ENCODE measurements at regions not wholly inside any gene's neighbourhood (a gene's known extent, or its start where the extent isn't known, plus 50 kb on each side); places are given as distances from the start of the nearest gene placed in this dataset.

DNA sequence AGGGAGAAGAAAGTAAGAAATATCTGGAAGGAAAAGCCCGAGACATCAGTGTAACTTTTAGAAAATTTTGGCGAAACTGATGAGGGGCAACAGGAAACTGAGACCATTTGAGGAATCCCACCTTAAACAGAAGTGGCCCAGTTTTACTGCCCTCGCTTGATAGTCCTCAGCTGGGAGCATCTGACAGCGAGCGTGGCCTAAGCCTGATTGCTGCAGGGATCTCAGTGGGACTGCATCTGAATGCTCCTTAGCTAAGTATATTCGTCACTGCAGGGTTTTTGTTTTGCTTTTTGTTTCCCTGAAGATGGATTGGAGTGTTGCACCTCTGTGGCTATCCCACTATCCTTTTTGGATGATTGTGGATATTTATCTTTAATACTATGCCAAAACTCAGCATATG, 262.7 kb upstream of the KLHL1 start:
- Histone ChIP-seq H3K79me2 (ENCODE audit: insufficient read depth, low read length) (no peaks in the 10 kb centered on the region), H3K27me3 (ENCODE audit: control insufficient read depth in 1 of 2, insufficient read depth in 2 of 2, low read length in 2 of 2) (no peaks in the 10 kb centered on the region), H3K4me1 (ENCODE audit: insufficient read depth, low read length) (no peaks in the 10 kb centered on the region), H4K20me1 (ENCODE audit: insufficient read depth, low read length) (no peaks in the 10 kb centered on the region), H3K27ac (ENCODE audit: extremely low read length, insufficient read depth, low read length) (no peak overlapping the region), H3K9ac (ENCODE audit: insufficient read depth, low read depth, low read length) (no peak overlapping the region), H3K9me3 (ENCODE audit: low read length) (no peaks in the 10 kb centered on the region), H3K4me3 (replicated peaks in 1 of 3; ENCODE audit: insufficient read depth in 1 of 3, low read depth in 2 of 3, low read length in 3 of 3) (no peak overlapping the region), H3K36me3 (replicated peaks in 1 of 2; ENCODE audit: control insufficient read depth in 1 of 2, insufficient read depth in 2 of 2, low read length in 2 of 2) (no peaks in the 10 kb centered on the region), H3K4me2 (ENCODE audit: low read depth, low read length) (no peak overlapping the region), H2AFZ (ENCODE audit: low read length) (no peak overlapping the region)
- FAIRE-seq (no peak), DNase-seq (ENCODE audit: low spot score) (no peak), ATAC-seq (no peak)
- in situ Hi-C loops (cut with HindIII; ENCODE audit: extremely low pct_ligation_motif_present, low pct_unique_long_range_greater_than_20kb): no loop called here
- POLR2A ChIA-PET: no interaction called here
- no TSS peak for BruUV-seq (replicated peaks)
- intact Hi-C loops (cut with micrococcal nuclease; ENCODE audit: unreplicated experiment): no loop called here
- WGBS (ENCODE audit: low lambda C conversion rate): 16% methylated on average over 6 of the region's 6 CpGs
- CTCF ChIA-PET (ENCODE audit: low intra/inter-chr PET ratio, low total read pairs): no interaction called here
- TF ChIP-seq, protein P1, sequence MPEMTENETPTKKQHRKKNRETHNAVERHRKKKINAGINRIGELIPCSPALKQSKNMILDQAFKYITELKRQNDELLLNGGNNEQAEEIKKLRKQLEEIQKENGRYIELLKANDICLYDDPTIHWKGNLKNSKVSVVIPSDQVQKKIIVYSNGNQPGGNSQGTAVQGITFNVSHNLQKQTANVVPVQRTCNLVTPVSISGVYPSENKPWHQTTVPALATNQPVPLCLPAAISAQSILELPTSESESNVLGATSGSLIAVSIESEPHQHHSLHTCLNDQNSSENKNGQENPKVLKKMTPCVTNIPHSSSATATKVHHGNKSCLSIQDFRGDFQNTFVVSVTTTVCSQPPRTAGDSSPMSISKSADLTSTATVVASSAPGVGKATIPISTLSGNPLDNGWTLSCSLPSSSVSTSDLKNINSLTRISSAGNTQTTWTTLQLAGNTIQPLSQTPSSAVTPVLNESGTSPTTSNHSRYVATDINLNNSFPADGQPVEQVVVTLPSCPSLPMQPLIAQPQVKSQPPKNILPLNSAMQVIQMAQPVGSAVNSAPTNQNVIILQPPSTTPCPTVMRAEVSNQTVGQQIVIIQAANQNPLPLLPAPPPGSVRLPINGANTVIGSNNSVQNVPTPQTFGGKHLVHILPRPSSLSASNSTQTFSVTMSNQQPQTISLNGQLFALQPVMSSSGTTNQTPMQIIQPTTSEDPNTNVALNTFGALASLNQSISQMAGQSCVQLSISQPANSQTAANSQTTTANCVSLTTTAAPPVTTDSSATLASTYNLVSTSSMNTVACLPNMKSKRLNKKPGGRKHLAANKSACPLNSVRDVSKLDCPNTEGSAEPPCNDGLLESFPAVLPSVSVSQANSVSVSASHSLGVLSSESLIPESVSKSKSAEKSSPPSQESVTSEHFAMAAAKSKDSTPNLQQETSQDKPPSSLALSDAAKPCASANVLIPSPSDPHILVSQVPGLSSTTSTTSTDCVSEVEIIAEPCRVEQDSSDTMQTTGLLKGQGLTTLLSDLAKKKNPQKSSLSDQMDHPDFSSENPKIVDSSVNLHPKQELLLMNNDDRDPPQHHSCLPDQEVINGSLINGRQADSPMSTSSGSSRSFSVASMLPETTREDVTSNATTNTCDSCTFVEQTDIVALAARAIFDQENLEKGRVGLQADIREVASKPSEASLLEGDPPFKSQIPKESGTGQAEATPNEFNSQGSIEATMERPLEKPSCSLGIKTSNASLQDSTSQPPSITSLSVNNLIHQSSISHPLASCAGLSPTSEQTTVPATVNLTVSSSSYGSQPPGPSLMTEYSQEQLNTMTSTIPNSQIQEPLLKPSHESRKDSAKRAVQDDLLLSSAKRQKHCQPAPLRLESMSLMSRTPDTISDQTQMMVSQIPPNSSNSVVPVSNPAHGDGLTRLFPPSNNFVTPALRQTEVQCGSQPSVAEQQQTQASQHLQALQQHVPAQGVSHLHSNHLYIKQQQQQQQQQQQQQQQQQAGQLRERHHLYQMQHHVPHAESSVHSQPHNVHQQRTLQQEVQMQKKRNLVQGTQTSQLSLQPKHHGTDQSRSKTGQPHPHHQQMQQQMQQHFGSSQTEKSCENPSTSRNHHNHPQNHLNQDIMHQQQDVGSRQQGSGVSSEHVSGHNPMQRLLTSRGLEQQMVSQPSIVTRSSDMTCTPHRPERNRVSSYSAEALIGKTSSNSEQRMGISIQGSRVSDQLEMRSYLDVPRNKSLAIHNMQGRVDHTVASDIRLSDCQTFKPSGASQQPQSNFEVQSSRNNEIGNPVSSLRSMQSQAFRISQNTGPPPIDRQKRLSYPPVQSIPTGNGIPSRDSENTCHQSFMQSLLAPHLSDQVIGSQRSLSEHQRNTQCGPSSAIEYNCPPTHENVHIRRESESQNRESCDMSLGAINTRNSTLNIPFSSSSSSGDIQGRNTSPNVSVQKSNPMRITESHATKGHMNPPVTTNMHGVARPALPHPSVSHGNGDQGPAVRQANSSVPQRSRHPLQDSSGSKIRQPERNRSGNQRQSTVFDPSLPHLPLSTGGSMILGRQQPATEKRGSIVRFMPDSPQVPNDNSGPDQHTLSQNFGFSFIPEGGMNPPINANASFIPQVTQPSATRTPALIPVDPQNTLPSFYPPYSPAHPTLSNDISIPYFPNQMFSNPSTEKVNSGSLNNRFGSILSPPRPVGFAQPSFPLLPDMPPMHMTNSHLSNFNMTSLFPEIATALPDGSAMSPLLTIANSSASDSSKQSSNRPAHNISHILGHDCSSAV (CRISPR knock-in tag; IDR thresholded peaks at IDR 0.05; ENCODE audit: borderline replicate concordance): no peak
- no peak for TF ChIP-seq ZNF121 (CRISPR knock-in tag; IDR thresholded peaks at IDR 0.05)
- TF ChIP-seq SAFB2 (CRISPR knock-in tag; IDR thresholded peaks at IDR 0.05; ENCODE audit: borderline replicate concordance, low read depth): no peak
- TF ChIP-seq, protein P2, sequence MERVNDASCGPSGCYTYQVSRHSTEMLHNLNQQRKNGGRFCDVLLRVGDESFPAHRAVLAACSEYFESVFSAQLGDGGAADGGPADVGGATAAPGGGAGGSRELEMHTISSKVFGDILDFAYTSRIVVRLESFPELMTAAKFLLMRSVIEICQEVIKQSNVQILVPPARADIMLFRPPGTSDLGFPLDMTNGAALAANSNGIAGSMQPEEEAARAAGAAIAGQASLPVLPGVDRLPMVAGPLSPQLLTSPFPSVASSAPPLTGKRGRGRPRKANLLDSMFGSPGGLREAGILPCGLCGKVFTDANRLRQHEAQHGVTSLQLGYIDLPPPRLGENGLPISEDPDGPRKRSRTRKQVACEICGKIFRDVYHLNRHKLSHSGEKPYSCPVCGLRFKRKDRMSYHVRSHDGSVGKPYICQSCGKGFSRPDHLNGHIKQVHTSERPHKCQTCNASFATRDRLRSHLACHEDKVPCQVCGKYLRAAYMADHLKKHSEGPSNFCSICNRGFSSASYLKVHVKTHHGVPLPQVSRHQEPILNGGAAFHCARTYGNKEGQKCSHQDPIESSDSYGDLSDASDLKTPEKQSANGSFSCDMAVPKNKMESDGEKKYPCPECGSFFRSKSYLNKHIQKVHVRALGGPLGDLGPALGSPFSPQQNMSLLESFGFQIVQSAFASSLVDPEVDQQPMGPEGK (CRISPR knock-in tag; IDR thresholded peaks at IDR 0.05): no peak
- no peak for TF ChIP-seq SRSF1 (optimal IDR thresholded peaks at IDR 0.05; ENCODE audit: low read depth, low read length)
- TF ChIP-seq, protein P3, sequence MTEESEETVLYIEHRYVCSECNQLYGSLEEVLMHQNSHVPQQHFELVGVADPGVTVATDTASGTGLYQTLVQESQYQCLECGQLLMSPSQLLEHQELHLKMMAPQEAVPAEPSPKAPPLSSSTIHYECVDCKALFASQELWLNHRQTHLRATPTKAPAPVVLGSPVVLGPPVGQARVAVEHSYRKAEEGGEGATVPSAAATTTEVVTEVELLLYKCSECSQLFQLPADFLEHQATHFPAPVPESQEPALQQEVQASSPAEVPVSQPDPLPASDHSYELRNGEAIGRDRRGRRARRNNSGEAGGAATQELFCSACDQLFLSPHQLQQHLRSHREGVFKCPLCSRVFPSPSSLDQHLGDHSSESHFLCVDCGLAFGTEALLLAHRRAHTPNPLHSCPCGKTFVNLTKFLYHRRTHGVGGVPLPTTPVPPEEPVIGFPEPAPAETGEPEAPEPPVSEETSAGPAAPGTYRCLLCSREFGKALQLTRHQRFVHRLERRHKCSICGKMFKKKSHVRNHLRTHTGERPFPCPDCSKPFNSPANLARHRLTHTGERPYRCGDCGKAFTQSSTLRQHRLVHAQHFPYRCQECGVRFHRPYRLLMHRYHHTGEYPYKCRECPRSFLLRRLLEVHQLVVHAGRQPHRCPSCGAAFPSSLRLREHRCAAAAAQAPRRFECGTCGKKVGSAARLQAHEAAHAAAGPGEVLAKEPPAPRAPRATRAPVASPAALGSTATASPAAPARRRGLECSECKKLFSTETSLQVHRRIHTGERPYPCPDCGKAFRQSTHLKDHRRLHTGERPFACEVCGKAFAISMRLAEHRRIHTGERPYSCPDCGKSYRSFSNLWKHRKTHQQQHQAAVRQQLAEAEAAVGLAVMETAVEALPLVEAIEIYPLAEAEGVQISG (CRISPR knock-in tag; IDR thresholded peaks at IDR 0.05): no peak
- TF ChIP-seq SMAD3 (CRISPR knock-in tag; IDR thresholded peaks at IDR 0.05): no peak
- no peak for TF ChIP-seq ATRX (CRISPR knock-in tag; IDR thresholded peaks at IDR 0.05; ENCODE audit: borderline replicate concordance)
- no peak for TF ChIP-seq MAFK (conservative IDR thresholded peaks at IDR 0.05 in 1 of 2, IDR thresholded peaks at IDR 0.05 in 1 of 2; ENCODE audit: low read length in 2 of 2)
- TF ChIP-seq ZIK1 (CRISPR knock-in tag; IDR thresholded peaks at IDR 0.05; ENCODE audit: borderline replicate concordance, low read depth): no peak
- TF ChIP-seq, protein P4, sequence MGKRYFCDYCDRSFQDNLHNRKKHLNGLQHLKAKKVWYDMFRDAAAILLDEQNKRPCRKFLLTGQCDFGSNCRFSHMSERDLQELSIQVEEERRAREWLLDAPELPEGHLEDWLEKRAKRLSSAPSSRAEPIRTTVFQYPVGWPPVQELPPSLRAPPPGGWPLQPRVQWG (CRISPR knock-in tag; IDR thresholded peaks at IDR 0.05; ENCODE audit: borderline replicate concordance, low read depth): no peak
